Mesenchymal stem cell (in vitro differentiated cells and primary cell): ENCODE measurements at regions not wholly inside any gene's neighbourhood (a gene's known extent, or its start where the extent isn't known, plus 50 kb on each side); places are given as distances from the start of the nearest gene placed in this dataset.

Source experiments
- DNase-seq: peaks from one replicate; pipeline ENCODE4 v3.0.0-alpha.2; 2013
- H2AFZ ChIP-seq: one replicate; pipeline ENCODE4 v1.6.1; 2013; ENCODE audit warnings: low read depth, mild to moderate bottlenecking, control low read depth, inconsistent platforms, low read length, moderate library complexity
- H2AK5ac ChIP-seq: 2 replicates; pipeline ENCODE4 v1.6.1; 2013; ENCODE audit warnings: low read length, moderate library complexity, mild to moderate bottlenecking, inconsistent platforms; ENCODE audit not compliant: severe bottlenecking
- H2BK120ac ChIP-seq: one replicate; pipeline ENCODE4 v1.6.1; 2013; ENCODE audit warnings: low read depth, mild to moderate bottlenecking, inconsistent platforms, low read length, moderate library complexity
- H2BK12ac ChIP-seq, 2 experiments: one replicate each; pipeline ENCODE4 v1.6.1; 2013; ENCODE audit warnings: inconsistent platforms in 2 of 2, low read length in 2 of 2, mild to moderate bottlenecking in 2 of 2, moderate library complexity in 2 of 2, control low read depth in 1 of 2
- H2BK15ac ChIP-seq: one replicate; pipeline ENCODE4 v1.6.1; 2013; ENCODE audit warnings: mild to moderate bottlenecking, low read depth, inconsistent platforms; ENCODE audit not compliant: poor library complexity, severe bottlenecking
- H2BK5ac ChIP-seq: 2 replicates; pipeline ENCODE4 v1.6.1; 2013; ENCODE audit warnings: low read depth, mild to moderate bottlenecking, low read length, control low read depth, inconsistent platforms; ENCODE audit not compliant: poor library complexity, severe bottlenecking
- H3K14ac ChIP-seq, 2 experiments: one replicate each; pipeline ENCODE4 v1.6.1; 2013; ENCODE audit warnings: inconsistent platforms in 2 of 2, low read length in 2 of 2, control low read depth in 1 of 2, mild to moderate bottlenecking in 1 of 2, moderate library complexity in 1 of 2
- H3K18ac ChIP-seq, 2 experiments: one replicate each; pipeline ENCODE4 v1.6.1; 2013; ENCODE audit warnings: inconsistent platforms in 2 of 2, low read length in 2 of 2, control low read depth in 1 of 2, low read depth in 1 of 2, mild to moderate bottlenecking in 1 of 2
- H3K23ac ChIP-seq, 2 experiments: one replicate each; pipeline ENCODE4 v1.6.1; 2013; ENCODE audit warnings: inconsistent platforms in 2 of 2, low read length in 2 of 2, mild to moderate bottlenecking in 2 of 2, moderate library complexity in 2 of 2, control low read depth in 1 of 2
- H3K27ac ChIP-seq: 2 replicates; pipeline ENCODE4 v1.5.1; 2013; ENCODE audit warnings: mild to moderate bottlenecking, moderate library complexity, low read length, control low read depth, inconsistent platforms; ENCODE audit not compliant: poor library complexity, severe bottlenecking
- H3K27me3 ChIP-seq, 2 experiments: 2 replicates each; pipeline versions ENCODE4 v1.6.1 to v1.7.0; 2013; ENCODE audit warnings: low read length in 2 of 2, mild to moderate bottlenecking in 2 of 2, moderate library complexity in 2 of 2, control low read depth in 1 of 2, inconsistent platforms in 1 of 2; ENCODE audit not compliant: control insufficient read depth in 1 of 2, insufficient read depth in 1 of 2
- H3K36me3 ChIP-seq, 2 experiments: 2 replicates each; pipeline versions ENCODE4 v1.6.1 to v1.7.0; 2013; ENCODE audit warnings: low read length in 2 of 2, control low read depth in 1 of 2, inconsistent platforms in 1 of 2, low read depth in 1 of 2, mild to moderate bottlenecking in 1 of 2; ENCODE audit not compliant: insufficient read depth in 2 of 2, control insufficient read depth in 1 of 2
- H3K4ac ChIP-seq, 2 experiments: one replicate each; pipeline ENCODE4 v1.6.1; 2013; ENCODE audit warnings: inconsistent platforms in 2 of 2, low read length in 2 of 2, mild to moderate bottlenecking in 2 of 2, moderate library complexity in 2 of 2, control low read depth in 1 of 2, low read depth in 1 of 2
- H3K4me1 ChIP-seq: 2 replicates; pipeline ENCODE4 v1.6.1; 2013; ENCODE audit warnings: low read depth, low read length, control low read depth; ENCODE audit not compliant: control insufficient read depth, insufficient read depth
- H3K4me2 ChIP-seq: 2 replicates; pipeline ENCODE4 v1.6.1; 2013; ENCODE audit warnings: low read length, mild to moderate bottlenecking, inconsistent platforms; ENCODE audit not compliant: poor library complexity, severe bottlenecking
- H3K4me3 ChIP-seq, 2 experiments: 2 replicates each; pipeline versions ENCODE4 v1.5.1 to v1.7.0; 2013; ENCODE audit warnings: low read length in 2 of 2, mild to moderate bottlenecking in 2 of 2, control low read depth in 1 of 2, low read depth in 1 of 2; ENCODE audit not compliant: insufficient read depth in 1 of 2
- H3K79me1 ChIP-seq: replicated peaks from 2 replicates; pipeline ENCODE4 v1.6.1; 2013; ENCODE audit warnings: mild to moderate bottlenecking, control low read depth, low read length, inconsistent platforms; ENCODE audit not compliant: poor library complexity, severe bottlenecking
- H3K9ac ChIP-seq: 2 replicates; pipeline ENCODE4 v1.7.0; 2013; ENCODE audit warnings: mild to moderate bottlenecking, low read length, moderate library complexity
- H3K9me3 ChIP-seq: 2 replicates; pipeline ENCODE4 v1.7.0; 2013; ENCODE audit warnings: mild to moderate bottlenecking, low read length; ENCODE audit not compliant: control insufficient read depth
- H4K8ac ChIP-seq: one replicate; pipeline ENCODE4 v1.6.1; 2013; ENCODE audit warnings: inconsistent platforms, mild to moderate bottlenecking, low read length, moderate library complexity
- H4K91ac ChIP-seq: one replicate; pipeline ENCODE4 v1.6.1; 2013; ENCODE audit warnings: mild to moderate bottlenecking, low read length, inconsistent platforms
- WGBS: methylation state at CpG from one replicate; pipeline ENCODE4 v1.1.7; 2013; ENCODE audit warnings: mixed read lengths; 5-methylcytosine and 5-hydroxymethylcytosine counted together

GRCh38 chr22:49522582-49523373 lies 304.9 kb downstream of the BRD1 start:
- Histone ChIP-seq H3K23ac (no peak overlapping the region), H3K4me1 (no peaks in the 10 kb centered on the region), H3K9ac (no peak overlapping the region), H2AFZ (no peak overlapping the region), H3K4ac (no peak overlapping the region), H3K4me3 (no peak overlapping the region), H3K27me3 (no peaks in the 10 kb centered on the region), H2BK120ac (no peak overlapping the region), H2BK12ac (no peak overlapping the region), H3K27ac (no peak overlapping the region), H3K4me2 (no peak overlapping the region), H4K91ac (no peak overlapping the region), H3K14ac (no peak overlapping the region), H2AK5ac (no peak overlapping the region), H3K36me3 (no peaks in the 10 kb centered on the region), H3K79me1 (no peaks in the 10 kb centered on the region), H3K18ac (no peak overlapping the region), H4K8ac (no peak overlapping the region), H2BK15ac (no peak overlapping the region), H3K9me3 (no peaks in the 10 kb centered on the region), H2BK5ac (no peak overlapping the region)
- no peak for DNase-seq
- WGBS = 73% methylated on average over 10 of the region's 10 CpGs

- no peaks in the 10 kb centered on the region for H3K4me1 ChIP-seq
- H3K9ac ChIP-seq = no peak overlapping the region
- H3K9me3 ChIP-seq = no peaks in the 10 kb centered on the region
- H3K27me3 ChIP-seq = no peaks in the 10 kb centered on the region
- H3K23ac ChIP-seq = no peak overlapping the region
- no peak overlapping the region for H3K14ac ChIP-seq
- H2BK5ac ChIP-seq = no peak overlapping the region
- no peak overlapping the region for H2AFZ ChIP-seq
- no peak overlapping the region for H3K4me3 ChIP-seq
- no peaks in the 10 kb centered on the region for H3K79me1 ChIP-seq
- H3K4me2 ChIP-seq = no peak overlapping the region
- no peak overlapping the region for H3K4ac ChIP-seq
- no peak overlapping the region for H2BK15ac ChIP-seq
- no peak overlapping the region for H4K8ac ChIP-seq
- H2BK12ac ChIP-seq = no peak overlapping the region
- H3K27ac ChIP-seq = no peak overlapping the region
- H4K91ac ChIP-seq = no peak overlapping the region
- H2BK120ac ChIP-seq = no peak overlapping the region
- H3K18ac ChIP-seq = no peak overlapping the region
- H3K36me3 ChIP-seq = no peaks in the 10 kb centered on the region
- WGBS = 78% methylated on average over 6 of the region's 6 CpGs
- H2AK5ac ChIP-seq = no peak overlapping the region
- no peak for DNase-seq
These were observed 305.9 kb downstream of the BRD1 start for GRCh38 chr22:49521787-49522224.

GRCh38 chr22:49519117-49519737 lies 308.4 kb downstream of the BRD1 start:
- H3K4ac ChIP-seq = no peak overlapping the region
- peaks cover 6% of the 10 kb centered on the region for H3K4me1 ChIP-seq
- WGBS = 60% methylated on average over 17 of the region's 18 CpGs
- H2BK5ac ChIP-seq = no peak overlapping the region
- H2AK5ac ChIP-seq = no peak overlapping the region
- H3K27me3 ChIP-seq = no peaks in the 10 kb centered on the region
- H3K36me3 ChIP-seq = no peaks in the 10 kb centered on the region
- H2BK15ac ChIP-seq = no peak overlapping the region
- H3K9me3 ChIP-seq = no peaks in the 10 kb centered on the region
- H3K9ac ChIP-seq = no peak overlapping the region
- no peaks in the 10 kb centered on the region for H3K79me1 ChIP-seq
- H3K23ac ChIP-seq = no peak overlapping the region
- H2AFZ ChIP-seq = no peak overlapping the region
- no peak overlapping the region for H3K18ac ChIP-seq
- no peak overlapping the region for H4K8ac ChIP-seq
- H3K4me3 ChIP-seq = no peak overlapping the region
- H4K91ac ChIP-seq = no peak overlapping the region
- no peak overlapping the region for H2BK12ac ChIP-seq
- no peak overlapping the region for H3K27ac ChIP-seq
- no peak overlapping the region for H2BK120ac ChIP-seq
- H3K4me2 ChIP-seq = no peak overlapping the region
- no peak for DNase-seq
- H3K14ac ChIP-seq = no peak overlapping the region

- Histone ChIP-seq H3K79me1 (no peaks in the 10 kb centered on the region), H3K27ac (no peak overlapping the region), H4K8ac (no peak overlapping the region), H3K23ac (no peak overlapping the region), H3K27me3 (no peaks in the 10 kb centered on the region), H3K4me3 (no peak overlapping the region), H2BK15ac (no peak overlapping the region), H2BK120ac (no peak overlapping the region), H2BK12ac (no peak overlapping the region), H3K4me1 (peaks cover 8% of the 10 kb centered on the region), H3K4ac (no peak overlapping the region), H2AFZ (no peak overlapping the region), H2BK5ac (no peak overlapping the region), H3K9ac (no peak overlapping the region), H2AK5ac (no peak overlapping the region), H3K36me3 (no peaks in the 10 kb centered on the region), H3K14ac (no peak overlapping the region), H3K4me2 (no peak overlapping the region), H3K18ac (no peak overlapping the region), H4K91ac (no peak overlapping the region), H3K9me3 (no peaks in the 10 kb centered on the region)
- 71% methylated on average over 20 of the region's 22 CpGs for WGBS
- no peak for DNase-seq
These were observed 309.2 kb downstream of the BRD1 start for GRCh38 chr22:49518436-49518970.
